ENCODE measurements at regions not wholly inside any gene's neighbourhood (a gene's known extent, or its start where the extent isn't known, plus 50 kb on each side); places are given as distances from the start of the nearest gene placed in this dataset.
A peak's percentile ranks its signal among the peaks of the same experiment; 100 is the strongest.

DNA sequence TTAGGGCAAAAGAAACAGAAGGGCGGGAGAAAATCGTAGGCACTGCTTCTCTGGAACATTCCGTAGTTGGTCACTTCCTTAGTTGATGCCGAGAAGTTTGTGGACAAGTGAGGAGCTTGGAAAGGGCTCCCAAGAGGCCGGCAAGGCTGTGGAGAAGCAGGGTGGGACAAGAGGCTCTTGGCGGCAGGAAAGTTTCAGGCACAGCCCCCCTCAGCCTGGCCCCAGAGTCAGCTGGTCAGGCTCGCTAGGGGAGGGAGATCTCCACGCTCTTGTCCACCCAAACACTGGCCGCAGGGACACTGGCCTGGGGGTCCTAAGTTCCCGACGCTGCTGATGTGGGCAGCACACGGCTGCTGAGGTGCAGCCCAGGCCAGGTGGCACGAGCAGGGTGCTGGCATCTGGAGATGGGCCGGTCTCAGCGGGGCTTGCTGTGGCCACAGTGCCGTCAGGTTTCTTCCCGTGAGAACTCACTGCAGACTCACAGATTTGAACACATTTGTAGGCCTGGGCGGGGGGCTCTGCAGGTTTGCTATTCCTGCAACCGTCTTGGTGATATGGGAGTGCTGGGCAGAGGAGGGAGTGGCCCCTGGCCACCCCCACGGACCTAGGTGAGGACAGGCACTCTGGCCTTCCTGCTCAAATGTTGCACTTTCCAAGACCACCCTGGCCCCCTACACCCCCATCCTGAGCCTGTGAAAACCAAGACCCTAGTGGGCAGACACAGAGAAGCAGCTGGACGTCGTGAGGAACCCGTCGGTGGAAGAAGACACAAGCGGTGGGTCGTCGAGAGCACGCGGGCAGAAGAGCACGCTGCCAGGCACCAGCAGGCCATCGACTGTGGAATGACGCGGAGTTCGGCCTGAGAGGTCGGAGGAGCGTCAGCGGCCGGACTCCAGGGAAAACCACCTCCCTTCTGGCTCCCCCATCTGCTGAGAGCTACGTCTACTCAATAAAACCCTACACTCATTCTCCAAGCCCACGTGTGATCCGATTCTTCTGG lies 160.1 kb downstream of the ERMARD start:
- 98% methylated on average over 31 of the region's 41 CpGs for WGBS (ENCODE audit: insufficient coverage)
- H4K20me1 ChIP-seq (ENCODE audit: insufficient read depth, low read length): no peaks in the 10 kb centered on the region
- no peaks in the 10 kb centered on the region for H3K79me2 ChIP-seq (ENCODE audit: insufficient read depth, low read length)
- H2AFZ ChIP-seq (ENCODE audit: insufficient read depth, low read depth, low read length, poor library complexity, severe bottlenecking): no peak overlapping the region
- no peak overlapping the region for H3K4me2 ChIP-seq (replicated peaks; ENCODE audit: extremely low read depth, low read length, poor library complexity, severe bottlenecking)
- no peak overlapping the region for H3K4me3 ChIP-seq (replicated peaks in 1 of 3; ENCODE audit: low read depth in 2 of 3, low read length in 3 of 3)
- DNase-seq: no peak
- Mint-ChIP-seq H3K36me3 (no peaks in the 10 kb centered on the region), H3K27me3 (ENCODE audit: low read depth in 3 of 3) (peaks cover 2 to 4% (median 3%) of the 10 kb centered on the region in 3 donors), H3K9me3 (peaks cover 0 to 3% (median 0%) of the 10 kb centered on the region in 7 donors), H3K27ac (peak overlapping the region in 3 of 7 donors; percentile 13 to 59 (median 20)), H3K4me3 (no peak overlapping the region), H3K4me1 (peaks cover 22% of the 10 kb centered on the region)
- no peak overlapping the region for H3K27ac ChIP-seq (ENCODE audit: low read depth in 1 of 2, low read length in 2 of 2)
- intact Hi-C loops (cut with micrococcal nuclease): no loop called here
- no peaks in the 10 kb centered on the region for H3K9me3 ChIP-seq (replicated peaks in 1 of 2; ENCODE audit: control insufficient read depth in 1 of 2, insufficient read depth in 1 of 2, low read length in 2 of 2)
- TF ChIP-seq, protein P1, sequence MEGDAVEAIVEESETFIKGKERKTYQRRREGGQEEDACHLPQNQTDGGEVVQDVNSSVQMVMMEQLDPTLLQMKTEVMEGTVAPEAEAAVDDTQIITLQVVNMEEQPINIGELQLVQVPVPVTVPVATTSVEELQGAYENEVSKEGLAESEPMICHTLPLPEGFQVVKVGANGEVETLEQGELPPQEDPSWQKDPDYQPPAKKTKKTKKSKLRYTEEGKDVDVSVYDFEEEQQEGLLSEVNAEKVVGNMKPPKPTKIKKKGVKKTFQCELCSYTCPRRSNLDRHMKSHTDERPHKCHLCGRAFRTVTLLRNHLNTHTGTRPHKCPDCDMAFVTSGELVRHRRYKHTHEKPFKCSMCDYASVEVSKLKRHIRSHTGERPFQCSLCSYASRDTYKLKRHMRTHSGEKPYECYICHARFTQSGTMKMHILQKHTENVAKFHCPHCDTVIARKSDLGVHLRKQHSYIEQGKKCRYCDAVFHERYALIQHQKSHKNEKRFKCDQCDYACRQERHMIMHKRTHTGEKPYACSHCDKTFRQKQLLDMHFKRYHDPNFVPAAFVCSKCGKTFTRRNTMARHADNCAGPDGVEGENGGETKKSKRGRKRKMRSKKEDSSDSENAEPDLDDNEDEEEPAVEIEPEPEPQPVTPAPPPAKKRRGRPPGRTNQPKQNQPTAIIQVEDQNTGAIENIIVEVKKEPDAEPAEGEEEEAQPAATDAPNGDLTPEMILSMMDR (IDR thresholded peaks at IDR 0.05): no peak
- no peak overlapping the region for H3K9ac ChIP-seq (ENCODE audit: insufficient read depth, low read length, poor library complexity, severe bottlenecking)
- H3K4me1 ChIP-seq (ENCODE audit: control insufficient read depth in 1 of 2, insufficient read depth in 2 of 2, low read length in 2 of 2): peaks cover 18 to 24% of the 10 kb centered on the region in 2 donors
- H3K27me3 ChIP-seq (ENCODE audit: control insufficient read depth in 2 of 2, insufficient read depth in 2 of 2, low read length in 2 of 2): no peaks in the 10 kb centered on the region
- H3K36me3 ChIP-seq (replicated peaks in 1 of 2; ENCODE audit: control insufficient read depth in 1 of 2, insufficient read depth in 2 of 2, low read length in 2 of 2): no peaks in the 10 kb centered on the region

DNA sequence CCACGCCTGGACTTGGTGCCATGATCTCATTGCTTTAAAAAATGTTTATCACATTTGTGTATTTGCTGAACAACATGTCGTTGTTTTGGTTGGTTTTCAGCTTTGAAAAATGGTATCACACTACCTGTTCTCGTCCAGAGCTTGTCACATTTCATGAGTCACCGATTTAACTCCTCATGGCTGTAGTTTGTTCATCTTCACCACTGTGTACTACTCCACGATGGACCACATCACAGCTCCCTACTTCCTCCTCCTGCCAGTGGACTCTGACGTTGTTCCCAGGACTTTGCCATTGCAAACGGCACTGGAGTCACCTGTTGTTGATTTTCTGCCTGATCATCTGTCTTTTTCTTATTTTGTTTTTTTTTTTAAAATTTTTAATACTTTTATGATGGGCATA lies 157.7 kb downstream of the ERMARD start:
- Histone ChIP-seq H3K9ac (ENCODE audit: insufficient read depth, low read length, poor library complexity, severe bottlenecking) (no peak overlapping the region), H4K20me1 (ENCODE audit: insufficient read depth, low read length) (no peaks in the 10 kb centered on the region), H3K36me3 (replicated peaks in 1 of 2; ENCODE audit: control insufficient read depth in 1 of 2, insufficient read depth in 2 of 2, low read length in 2 of 2) (no peaks in the 10 kb centered on the region), H3K27ac (ENCODE audit: low read depth in 1 of 2, low read length in 2 of 2) (no peak overlapping the region), H3K4me1 (ENCODE audit: control insufficient read depth in 1 of 2, insufficient read depth in 2 of 2, low read length in 2 of 2) (peaks cover 18 to 24% of the 10 kb centered on the region in 2 donors), H3K4me2 (replicated peaks; ENCODE audit: extremely low read depth, low read length, poor library complexity, severe bottlenecking) (no peak overlapping the region), H3K27me3 (ENCODE audit: control insufficient read depth in 2 of 2, insufficient read depth in 2 of 2, low read length in 2 of 2) (no peaks in the 10 kb centered on the region), H2AFZ (ENCODE audit: insufficient read depth, low read depth, low read length, poor library complexity, severe bottlenecking) (no peak overlapping the region), H3K79me2 (ENCODE audit: insufficient read depth, low read length) (no peaks in the 10 kb centered on the region), H3K4me3 (replicated peaks in 1 of 3; ENCODE audit: low read depth in 2 of 3, low read length in 3 of 3) (no peak overlapping the region), H3K9me3 (replicated peaks in 1 of 2; ENCODE audit: control insufficient read depth in 1 of 2, insufficient read depth in 1 of 2, low read length in 2 of 2) (no peaks in the 10 kb centered on the region)
- 95% methylated on average over 4 of the region's 7 CpGs for WGBS (ENCODE audit: insufficient coverage)
- no peaks in the 10 kb centered on the region for H3K9me3 Mint-ChIP-seq
- H3K27me3 Mint-ChIP-seq (ENCODE audit: low read depth in 3 of 3): peaks cover 2 to 4% (median 4%) of the 10 kb centered on the region in 3 donors
- no peak overlapping the region for H3K27ac Mint-ChIP-seq
- intact Hi-C loops (cut with micrococcal nuclease): no loop called here
- H3K4me1 Mint-ChIP-seq: peaks cover 21% of the 10 kb centered on the region
- no peak for DNase-seq
- H3K36me3 Mint-ChIP-seq: no peaks in the 10 kb centered on the region
- H3K4me3 Mint-ChIP-seq: no peak overlapping the region
- TF ChIP-seq, protein P1 (IDR thresholded peaks at IDR 0.05): no peak

Data from CD14-positive monocyte (primary cell).